Peyer's patch (tissue), 4 donors: ENCODE measurements at regions not wholly inside any gene's neighbourhood (a gene's known extent, or its start where the extent isn't known, plus 50 kb on each side); places are given as distances from the start of the nearest gene placed in this dataset.

Source experiments
- DNase-seq, 3 donors: peaks; one replicate each; pipeline ENCODE4 v3.0.0-alpha.2; 2017 to 2019
- H3K27ac ChIP-seq, 4 donors: fragments of 200-600 bp; sonication (generic); one replicate each; pipeline ENCODE4 v1.5.1; 2016 to 2019
- H3K27me3 ChIP-seq, 2 donors: fragments of 200-600 bp; sonication (generic); one replicate each; pipeline ENCODE4 v1.5.1; 2019
- H3K36me3 ChIP-seq, 3 donors: fragments of 200-600 bp; sonication (generic); one replicate each; pipeline ENCODE4 v1.5.1; 2016 to 2019
- H3K4me1 ChIP-seq, 4 donors: fragments of 200-600 bp; sonication (generic); one replicate each; pipeline ENCODE4 v1.5.1; 2016 to 2019
- H3K4me3 ChIP-seq, 4 donors: fragments of 200-600 bp; sonication (generic); 1 replicate in 3 of 4; 2 replicates in 1 of 4; pipeline ENCODE4 v1.5.1; 2016 to 2019; ENCODE audit warnings: mild to moderate bottlenecking in 1 of 4
- H3K9me3 ChIP-seq, 4 donors: fragments of 200-600 bp; sonication (generic); one replicate each; pipeline ENCODE4 v1.5.1; 2016 to 2019; ENCODE audit warnings: mild to moderate bottlenecking in 1 of 4
- POLR2A ChIP-seq, 2 donors: fragments of 450-650 bp; IDR thresholded peaks; one replicate each; pipeline ENCODE4 v1.5.1; 2017; ENCODE audit warnings: antibody characterized with exemption in 2 of 2, mild to moderate bottlenecking in 2 of 2, moderate library complexity in 2 of 2
- TF ChIP-seq, protein P1 (sequence below), 6 experiments: fragments of 450-650 bp in 4 of 6; fragments of 200-600 bp in 2 of 6; sonication (generic) in 1 of 6; IDR thresholded peaks; one replicate each; pipeline ENCODE4 v1.5.1; 2017 to 2019; ENCODE audit warnings: antibody characterized with exemption in 6 of 6, mild to moderate bottlenecking in 3 of 6, moderate library complexity in 1 of 6

DNA sequence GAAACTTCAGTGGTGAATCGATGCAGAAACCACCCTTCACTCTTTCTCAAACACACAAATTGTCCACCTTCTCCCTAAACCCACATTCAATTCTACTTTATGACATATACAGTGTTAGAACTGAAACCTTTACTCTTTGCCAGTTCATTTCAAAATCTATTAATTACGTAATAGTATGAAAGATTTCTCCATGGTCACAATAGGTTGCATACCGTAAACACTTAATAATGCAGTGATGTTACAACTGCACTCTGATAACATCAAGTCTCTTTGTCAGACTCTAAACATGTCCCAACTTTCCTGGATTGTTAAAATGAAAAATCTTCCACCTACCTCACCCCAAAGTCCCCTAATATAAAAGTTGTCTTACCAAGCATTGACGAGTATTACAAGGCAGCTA is 111.8 kb upstream of the PROK2 start:
- Histone ChIP-seq H3K36me3 (no peaks in the 10 kb centered on the region), H3K4me1 (no peaks in the 10 kb centered on the region), H3K27ac (no peak overlapping the region), H3K27me3 (no peaks in the 10 kb centered on the region), H3K9me3 (no peaks in the 10 kb centered on the region), H3K4me3 (no peak overlapping the region)
- no peak for DNase-seq
- TF ChIP-seq, protein P1, sequence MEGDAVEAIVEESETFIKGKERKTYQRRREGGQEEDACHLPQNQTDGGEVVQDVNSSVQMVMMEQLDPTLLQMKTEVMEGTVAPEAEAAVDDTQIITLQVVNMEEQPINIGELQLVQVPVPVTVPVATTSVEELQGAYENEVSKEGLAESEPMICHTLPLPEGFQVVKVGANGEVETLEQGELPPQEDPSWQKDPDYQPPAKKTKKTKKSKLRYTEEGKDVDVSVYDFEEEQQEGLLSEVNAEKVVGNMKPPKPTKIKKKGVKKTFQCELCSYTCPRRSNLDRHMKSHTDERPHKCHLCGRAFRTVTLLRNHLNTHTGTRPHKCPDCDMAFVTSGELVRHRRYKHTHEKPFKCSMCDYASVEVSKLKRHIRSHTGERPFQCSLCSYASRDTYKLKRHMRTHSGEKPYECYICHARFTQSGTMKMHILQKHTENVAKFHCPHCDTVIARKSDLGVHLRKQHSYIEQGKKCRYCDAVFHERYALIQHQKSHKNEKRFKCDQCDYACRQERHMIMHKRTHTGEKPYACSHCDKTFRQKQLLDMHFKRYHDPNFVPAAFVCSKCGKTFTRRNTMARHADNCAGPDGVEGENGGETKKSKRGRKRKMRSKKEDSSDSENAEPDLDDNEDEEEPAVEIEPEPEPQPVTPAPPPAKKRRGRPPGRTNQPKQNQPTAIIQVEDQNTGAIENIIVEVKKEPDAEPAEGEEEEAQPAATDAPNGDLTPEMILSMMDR (IDR thresholded peaks at IDR 0.05), result no peak
- TF ChIP-seq POLR2A (IDR thresholded peaks at IDR 0.05), result no peak

DNA sequence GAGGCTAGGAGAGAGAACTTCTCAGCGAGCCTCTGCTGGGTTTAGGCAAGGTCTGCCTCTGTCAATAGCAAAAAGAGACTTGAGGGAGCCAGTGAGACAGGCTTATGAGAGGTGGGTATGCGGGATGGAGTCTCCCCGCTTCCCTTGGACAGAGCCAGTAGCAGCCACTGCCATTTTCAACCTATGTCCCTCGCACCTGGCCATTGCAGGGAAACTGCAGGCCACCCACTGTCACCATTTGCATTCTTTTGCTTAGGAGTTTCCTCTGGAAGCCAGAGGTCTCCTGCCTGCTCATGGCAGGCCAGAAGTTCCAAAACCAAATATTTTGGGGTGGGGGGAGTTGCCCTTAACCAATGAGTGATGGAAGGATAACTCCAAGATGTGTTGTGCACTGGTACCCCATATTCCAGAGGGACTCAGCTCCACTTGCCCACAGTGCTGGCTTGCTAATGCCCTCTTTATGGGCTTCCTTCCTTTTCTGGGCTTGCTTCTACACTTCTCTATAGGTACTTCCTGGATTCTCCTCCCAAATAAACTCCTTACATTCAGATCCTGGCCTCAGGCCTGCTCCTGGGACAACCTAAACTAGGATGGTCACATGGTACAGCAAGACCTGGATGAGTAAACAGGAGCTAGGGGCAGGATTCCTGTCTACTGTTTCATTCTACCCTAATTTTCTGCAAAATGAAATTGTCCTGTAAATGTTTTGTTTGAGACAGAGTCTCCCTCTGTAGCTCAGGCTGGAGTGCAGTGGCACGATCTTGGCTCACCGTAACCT is 108.9 kb upstream of the PROK2 start:
- Histone ChIP-seq H3K9me3 (no peaks in the 10 kb centered on the region), H3K27me3 (no peaks in the 10 kb centered on the region), H3K27ac (no peak overlapping the region), H3K4me1 (no peaks in the 10 kb centered on the region), H3K36me3 (no peaks in the 10 kb centered on the region), H3K4me3 (no peak overlapping the region)
- TF ChIP-seq, protein P1 (IDR thresholded peaks at IDR 0.05), result no peak
- no peak for TF ChIP-seq POLR2A (IDR thresholded peaks at IDR 0.05)
- no peak for DNase-seq

DNA sequence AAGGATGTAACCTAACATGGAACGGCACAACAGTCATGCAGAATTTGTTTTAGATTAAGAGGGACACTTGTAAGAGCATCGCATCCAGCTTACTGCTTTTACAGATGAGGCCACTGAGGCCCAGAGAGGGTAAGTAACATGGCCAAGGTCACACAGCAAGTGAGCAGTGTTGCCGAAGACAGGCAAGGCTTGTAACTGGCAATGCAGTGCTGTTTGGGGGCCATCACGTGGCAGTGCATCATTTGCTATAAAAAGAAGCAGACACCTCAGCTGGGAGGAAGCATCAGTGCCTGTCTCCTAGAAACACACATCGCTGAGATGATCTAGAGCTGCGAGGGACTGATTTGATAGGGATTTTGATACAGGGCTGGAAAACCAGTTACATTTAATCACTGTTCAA is 108.2 kb upstream of the PROK2 start:
- no peak for DNase-seq
- TF ChIP-seq POLR2A (IDR thresholded peaks at IDR 0.05), result no peak
- TF ChIP-seq, protein P1 (IDR thresholded peaks at IDR 0.05), result no peak
- no peaks in the 10 kb centered on the region for H3K4me1 ChIP-seq

DNA sequence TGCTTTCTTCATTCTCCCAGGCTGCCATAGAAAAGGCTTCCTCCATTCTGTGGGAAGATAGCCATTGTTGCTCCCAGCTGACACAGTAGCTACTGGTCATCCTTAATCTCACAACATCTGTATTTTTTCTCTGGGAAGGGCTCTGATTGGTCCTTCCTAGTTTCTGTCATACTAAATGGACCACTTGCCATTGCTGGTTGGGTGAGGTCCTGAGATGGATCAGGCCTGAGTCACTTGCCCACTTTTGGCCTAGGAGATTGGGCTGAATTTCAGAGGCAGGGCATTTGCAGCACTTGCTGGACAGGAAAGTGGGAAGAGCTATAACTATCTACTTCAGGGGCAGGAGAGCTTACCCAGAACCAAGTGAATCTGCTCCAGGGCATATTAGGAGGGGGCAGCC is 106.5 kb upstream of the PROK2 start:
- Histone ChIP-seq H3K27me3 (no peaks in the 10 kb centered on the region), H3K9me3 (no peaks in the 10 kb centered on the region), H3K4me3 (no peak overlapping the region), H3K4me1 (no peaks in the 10 kb centered on the region), H3K27ac (no peak overlapping the region), H3K36me3 (no peaks in the 10 kb centered on the region)
- DNase-seq, result no peak
- TF ChIP-seq, protein P1 (IDR thresholded peaks at IDR 0.05), result no peak

More for the DNA sequence above, 108.2 kb upstream of the PROK2 start:
- Histone ChIP-seq H3K27ac (no peak overlapping the region), H3K27me3 (no peaks in the 10 kb centered on the region), H3K36me3 (no peaks in the 10 kb centered on the region), H3K4me3 (no peak overlapping the region), H3K9me3 (no peaks in the 10 kb centered on the region)

DNA sequence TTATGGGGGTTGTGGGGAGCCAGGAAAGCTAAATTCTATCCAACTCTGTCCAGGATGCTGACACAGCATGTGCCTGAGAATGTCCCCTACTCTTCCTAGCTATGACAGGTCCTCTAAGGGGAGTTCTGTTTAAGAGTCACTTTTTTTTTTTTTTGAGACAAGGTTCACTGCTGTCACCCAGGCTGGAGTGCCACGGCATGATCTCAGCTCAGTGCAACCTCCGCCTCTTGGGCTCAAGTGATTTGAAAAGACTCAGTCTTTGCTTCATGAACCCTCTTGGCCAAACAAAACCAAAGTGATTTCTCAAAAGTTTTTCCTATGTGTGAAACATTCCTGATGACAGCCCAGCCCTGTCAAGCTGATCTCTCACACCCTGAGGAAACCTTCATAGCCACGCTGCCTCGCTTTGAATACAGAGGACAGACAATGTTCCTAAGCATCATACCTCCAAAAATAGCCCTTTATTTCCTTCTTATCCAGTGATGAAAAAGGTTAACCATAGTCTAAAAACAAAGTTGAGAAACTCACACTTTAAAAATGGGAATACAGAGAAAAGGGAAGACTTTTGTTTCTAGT is 105.5 kb upstream of the PROK2 start:
- TF ChIP-seq, protein P1 (IDR thresholded peaks at IDR 0.05), result no peak
- TF ChIP-seq POLR2A (IDR thresholded peaks at IDR 0.05), result no peak
- no peaks in the 10 kb centered on the region for H3K36me3 ChIP-seq
- no peaks in the 10 kb centered on the region for H3K4me1 ChIP-seq
- no peaks in the 10 kb centered on the region for H3K27me3 ChIP-seq
- H3K4me3 ChIP-seq, result no peak overlapping the region
- no peaks in the 10 kb centered on the region for H3K9me3 ChIP-seq
- no peak for DNase-seq
- H3K27ac ChIP-seq, result no peak overlapping the region
